ENCODE measurements at regions not wholly inside any gene's neighbourhood (a gene's known extent, or its start where the extent isn't known, plus 50 kb on each side); places are given as distances from the start of the nearest gene placed in this dataset.

- no peak for DNase-seq
Measured at GRCh38 chr9:35540315-35540714, 50.4 kb downstream of the RUSC2 start.

GRCh38 chr9:35546853-35547252 lies 56.9 kb downstream of the RUSC2 start:
- DNase-seq, result no peak

GRCh38 chr9:35547889-35548418 lies 57.1 kb upstream of the TESK1 start:
- no peak for DNase-seq

- DNase-seq, result no peak
Measured at GRCh38 chr9:35548571-35548970, 56.5 kb upstream of the TESK1 start.

- DNase-seq, result no peak
Measured at GRCh38 chr9:35549441-35549840, 55.6 kb upstream of the TESK1 start.

- DNase-seq, result no peak
Measured at GRCh38 chr9:35552376-35552775, 52.7 kb upstream of the TESK1 start.

GRCh38 chr9:35552837-35553236 lies 52.2 kb upstream of the TESK1 start:
- no peak for DNase-seq

GRCh38 chr9:35553670-35554543 lies 51.2 kb upstream of the TESK1 start:
- DNase-seq, result peak; percentile 71 to 90

- no peak for DNase-seq
Measured at GRCh38 chr9:35555246-35555701, 49.8 kb upstream of the TESK1 start.

All from inflammatory macrophage treated with lipopolysaccharide for 1 hour (primary cell).